DND-41 (cell line): ENCODE measurements at regions not wholly inside any gene's neighbourhood (a gene's known extent, or its start where the extent isn't known, plus 50 kb on each side); places are given as distances from the start of the nearest gene placed in this dataset.

Source experiments
- ATAC-seq: fragments of 200-7000 bp; cut with Tn5 transposase; 3 replicates; pipeline ENCODE4 v1.9.1; 2021; ENCODE audit warnings: low read depth; ENCODE audit not compliant: insufficient read depth
- DNase-seq: peaks from one replicate; pipeline ENCODE4 v3.0.0-alpha.2; 2020
- H2AFZ ChIP-seq: 2 replicates; pipeline ENCODE4 v1.6.0; 2012; ENCODE audit warnings: low read depth, low read length
- H3K27ac ChIP-seq: 2 replicates; pipeline ENCODE4 v1.5.1; 2012; ENCODE audit warnings: low read length, inconsistent platforms
- H3K27me3 ChIP-seq: fragments of 200-600 bp; sonication (generic); 2 replicates; pipeline ENCODE4 v1.6.0; 2012; ENCODE audit warnings: low read length, mild to moderate bottlenecking, inconsistent platforms; ENCODE audit not compliant: insufficient read depth, poor library complexity
- H3K36me3 ChIP-seq: 2 replicates; pipeline ENCODE4 v1.5.1; 2012; ENCODE audit warnings: low read length, inconsistent platforms; ENCODE audit not compliant: insufficient read depth
- H3K4me1 ChIP-seq: 2 replicates; pipeline ENCODE4 v1.5.1; 2012; ENCODE audit warnings: mild to moderate bottlenecking, low read length; ENCODE audit not compliant: insufficient read depth
- H3K4me2 ChIP-seq: 2 replicates; pipeline ENCODE4 v1.6.0; 2012; ENCODE audit warnings: mild to moderate bottlenecking, moderate library complexity, low read length, inconsistent platforms; ENCODE audit not compliant: insufficient read depth
- H3K4me3 ChIP-seq, 2 experiments: fragments of 200-600 bp in 1 of 2; shearing (Covaris generic) in 1 of 2; 2 replicates each; pipeline ENCODE4 v1.5.1; 2012 to 2016; ENCODE audit warnings: inconsistent platforms in 2 of 2, low read length in 2 of 2, mild to moderate bottlenecking in 2 of 2, low read depth in 1 of 2, moderate library complexity in 1 of 2
- H3K79me2 ChIP-seq: 2 replicates; pipeline ENCODE4 v1.6.0; 2012; ENCODE audit warnings: low read length, inconsistent platforms; ENCODE audit not compliant: insufficient read depth
- H3K9ac ChIP-seq: 2 replicates; pipeline ENCODE4 v1.6.0; 2012; ENCODE audit warnings: low read depth, mild to moderate bottlenecking, inconsistent platforms, low read length, moderate library complexity
- H3K9me3 ChIP-seq: 2 replicates; pipeline ENCODE4 v1.5.1; 2012; ENCODE audit warnings: low read length, moderate library complexity, mild to moderate bottlenecking, inconsistent platforms; ENCODE audit not compliant: insufficient read depth, severe bottlenecking
- H4K20me1 ChIP-seq: 2 replicates; pipeline ENCODE4 v1.6.0; 2012; ENCODE audit warnings: low read length; ENCODE audit not compliant: insufficient read depth
- CTCF ChIP-seq: IDR thresholded peaks from 2 replicates; pipeline ENCODE4 v1.5.1; 2012; ENCODE audit warnings: borderline replicate concordance, low read length, moderate library complexity, mild to moderate bottlenecking; ENCODE audit not compliant: poor library complexity, severe bottlenecking; ENCODE audit errors: extremely low read depth
- EZH2 ChIP-seq: IDR thresholded peaks from 3 replicates; pipeline ENCODE4 v1.6.1; 2012; ENCODE audit warnings: borderline replicate concordance, low read depth, mild to moderate bottlenecking, moderate library complexity, low read length, inconsistent platforms; ENCODE audit not compliant: severe bottlenecking

- H2AFZ ChIP-seq, result no peak overlapping the region
- no peaks in the 10 kb centered on the region for H4K20me1 ChIP-seq
- H3K9ac ChIP-seq, result no peak overlapping the region
- no peaks in the 10 kb centered on the region for H3K4me1 ChIP-seq
- no peaks in the 10 kb centered on the region for H3K36me3 ChIP-seq
- no peaks in the 10 kb centered on the region for H3K27me3 ChIP-seq
- TF ChIP-seq CTCF (no peak), EZH2 (no peak)
- no peak overlapping the region for H3K27ac ChIP-seq
- no peaks in the 10 kb centered on the region for H3K9me3 ChIP-seq
- H3K79me2 ChIP-seq, result no peaks in the 10 kb centered on the region
- DNase-seq (no peak), ATAC-seq (no peak)
- H3K4me2 ChIP-seq, result no peak overlapping the region
- no peak overlapping the region for H3K4me3 ChIP-seq
These were observed 665.2 kb upstream of the ADGRL2 start for GRCh38 chr1:81135524-81135923.

GRCh38 chr1:81129776-81130175, 671.0 kb upstream of the ADGRL2 start:
- no peaks in the 10 kb centered on the region for H3K9me3 ChIP-seq
- H3K27me3 ChIP-seq, result no peaks in the 10 kb centered on the region
- no peak overlapping the region for H3K4me2 ChIP-seq
- ATAC-seq (no peak), DNase-seq (no peak)
- TF ChIP-seq EZH2 (no peak), CTCF (no peak)
- H3K79me2 ChIP-seq, result no peaks in the 10 kb centered on the region
- no peak overlapping the region for H2AFZ ChIP-seq
- H3K36me3 ChIP-seq, result no peaks in the 10 kb centered on the region
- no peak overlapping the region for H3K27ac ChIP-seq
- no peaks in the 10 kb centered on the region for H3K4me1 ChIP-seq
- no peak overlapping the region for H3K4me3 ChIP-seq
- H3K9ac ChIP-seq, result no peak overlapping the region
- no peaks in the 10 kb centered on the region for H4K20me1 ChIP-seq

- Histone ChIP-seq H3K27me3 (no peaks in the 10 kb centered on the region), H4K20me1 (no peaks in the 10 kb centered on the region), H3K4me1 (no peaks in the 10 kb centered on the region), H3K79me2 (no peaks in the 10 kb centered on the region), H3K27ac (no peak overlapping the region), H3K36me3 (no peaks in the 10 kb centered on the region), H3K9me3 (no peaks in the 10 kb centered on the region), H2AFZ (no peak overlapping the region), H3K9ac (no peak overlapping the region), H3K4me2 (no peak overlapping the region), H3K4me3 (no peak overlapping the region)
- TF ChIP-seq CTCF, result no peak
- TF ChIP-seq EZH2, result no peak
- no peak for DNase-seq
- ATAC-seq, result no peak
These were observed 671.4 kb upstream of the ADGRL2 start for GRCh38 chr1:81129366-81129765.

- ATAC-seq (no peak), DNase-seq (no peak)
- TF ChIP-seq CTCF, result no peak
- TF ChIP-seq EZH2, result no peak
- H3K27ac ChIP-seq, result no peak overlapping the region
- H4K20me1 ChIP-seq, result no peaks in the 10 kb centered on the region
- no peak overlapping the region for H2AFZ ChIP-seq
- H3K9ac ChIP-seq, result no peak overlapping the region
- H3K79me2 ChIP-seq, result no peaks in the 10 kb centered on the region
- no peak overlapping the region for H3K4me2 ChIP-seq
- no peaks in the 10 kb centered on the region for H3K36me3 ChIP-seq
- H3K27me3 ChIP-seq, result no peaks in the 10 kb centered on the region
- no peaks in the 10 kb centered on the region for H3K9me3 ChIP-seq
- H3K4me1 ChIP-seq, result no peaks in the 10 kb centered on the region
- H3K4me3 ChIP-seq, result no peak overlapping the region
These were observed 672.7 kb upstream of the ADGRL2 start for GRCh38 chr1:81128079-81128478.
